Renal pelvis (tissue), 1 donor: ENCODE measurements at regions not wholly inside any gene's neighbourhood (a gene's known extent, or its start where the extent isn't known, plus 50 kb on each side); places are given as distances from the start of the nearest gene placed in this dataset.
"Not testable (repeated sequence)": the region's sequence is repeated elsewhere in the genome, so short reads cannot be mapped to it uniquely, and the experiment has no call there.

Experiments used
- DNase-seq: peaks from one replicate; pipeline ENCODE4 v3.0.0-alpha.2; 2013

DNA sequence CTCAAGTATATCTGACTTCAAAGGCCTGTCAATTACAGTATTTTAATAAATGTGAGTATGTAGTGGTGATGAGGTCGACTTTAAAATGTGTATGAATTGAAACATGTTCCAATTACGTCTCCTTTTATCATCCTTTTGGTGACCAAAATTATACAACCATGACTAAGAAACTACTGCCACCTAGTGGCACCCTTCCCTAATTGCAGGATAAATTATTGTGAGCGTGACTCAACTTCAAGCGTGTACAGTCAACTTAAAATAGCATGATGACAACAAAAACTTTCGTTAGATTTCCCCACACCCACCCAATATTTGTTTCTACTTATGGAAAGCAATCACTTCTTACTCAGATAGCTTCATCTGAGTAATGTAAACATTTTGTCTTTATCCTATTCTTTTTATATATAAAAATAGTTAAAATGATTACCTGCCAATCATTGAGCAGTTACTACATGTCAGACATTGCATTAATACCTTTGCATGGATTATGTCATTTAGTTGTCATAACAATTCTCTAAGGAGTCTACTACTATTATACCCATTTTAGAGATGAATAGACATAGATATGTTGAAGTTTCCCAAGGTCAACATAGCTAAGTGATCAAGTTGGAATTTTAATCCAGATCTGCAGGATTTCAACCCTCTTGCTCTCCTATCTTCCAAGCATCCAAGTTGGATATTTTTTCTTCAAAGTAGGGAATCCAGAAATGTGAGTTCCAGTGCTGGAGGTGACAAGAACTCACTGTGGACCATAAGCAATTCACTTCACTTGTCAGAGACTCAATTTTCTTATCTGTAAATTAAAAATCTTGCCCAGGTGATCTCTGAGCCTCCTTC, 106.0 kb downstream of the MEX3B start:
- no peak for DNase-seq

DNA sequence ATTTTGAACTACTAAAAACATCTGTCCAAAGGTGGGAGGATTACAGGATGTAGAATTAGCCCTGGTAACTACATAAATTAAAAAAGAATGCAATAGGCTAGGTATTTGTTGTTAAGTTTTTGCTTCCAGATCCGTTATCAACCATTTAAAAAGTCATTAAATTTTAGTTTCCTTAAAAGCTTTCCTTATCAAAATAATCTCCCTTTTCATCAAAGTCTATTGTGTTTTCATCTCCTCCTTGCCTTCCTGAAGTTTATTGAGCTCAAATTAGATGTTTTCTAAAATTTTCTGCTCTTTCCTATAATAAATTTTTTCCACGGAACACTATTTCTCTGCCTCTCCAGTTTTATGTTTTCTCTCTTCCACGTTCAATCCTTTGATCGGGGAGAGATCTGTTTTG, 108.6 kb downstream of the MEX3B start:
- DNase-seq: no peak

DNA sequence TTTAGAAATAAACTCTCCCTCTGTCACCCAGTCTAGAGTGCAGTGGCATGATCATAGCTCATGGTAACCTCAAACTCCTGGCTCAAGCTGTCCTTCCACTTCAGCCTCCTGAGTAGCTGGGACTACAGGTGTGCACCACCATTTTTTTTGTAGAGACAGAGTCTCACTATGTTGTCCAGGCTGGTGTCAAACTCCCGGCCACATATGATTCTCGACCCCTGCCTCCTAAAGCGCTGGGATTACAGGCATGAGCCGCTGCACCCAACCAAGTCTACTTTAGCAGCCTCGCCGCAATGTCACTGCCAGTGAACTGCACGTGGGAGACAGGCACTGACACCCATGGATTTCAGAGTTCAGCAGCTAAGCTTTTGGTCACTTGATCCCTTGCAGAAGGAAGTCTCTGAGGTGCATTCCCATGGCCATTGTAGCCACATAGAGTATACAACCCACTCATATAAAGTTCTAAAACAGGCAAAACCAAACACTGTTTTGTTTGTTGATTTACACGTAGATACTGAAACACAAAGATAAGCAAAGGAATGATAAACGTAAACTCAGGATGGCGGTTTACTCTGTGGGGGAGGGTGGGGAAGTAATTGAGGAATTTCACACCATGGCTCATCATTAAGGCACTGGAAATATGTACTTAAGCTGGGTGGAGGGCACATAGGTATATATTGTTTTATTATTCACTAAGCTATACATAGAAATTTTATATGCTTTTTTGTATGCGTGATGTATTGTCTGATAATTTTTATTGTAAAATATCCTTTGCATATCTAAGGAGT, 115.0 kb downstream of the MEX3B start:
- DNase-seq: no peak

DNA sequence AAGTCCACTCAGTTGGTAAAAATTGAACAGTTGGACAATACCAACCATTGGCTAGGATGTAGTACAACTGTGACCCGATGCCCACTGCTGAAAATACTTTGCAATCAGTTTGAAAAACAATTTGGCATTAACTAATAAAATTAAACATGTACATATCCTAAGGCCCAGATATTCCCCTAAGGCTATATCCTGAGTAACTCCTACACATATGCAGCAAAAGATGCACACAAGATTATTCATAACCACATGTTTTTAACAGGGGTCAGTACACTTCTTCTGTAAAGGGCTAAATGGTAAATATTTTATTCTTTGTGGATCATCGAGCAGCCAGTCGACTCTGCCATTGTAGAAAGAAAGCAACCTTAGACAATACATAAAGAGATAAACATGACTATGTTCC, 116.3 kb downstream of the MEX3B start:
- no peak for DNase-seq

DNA sequence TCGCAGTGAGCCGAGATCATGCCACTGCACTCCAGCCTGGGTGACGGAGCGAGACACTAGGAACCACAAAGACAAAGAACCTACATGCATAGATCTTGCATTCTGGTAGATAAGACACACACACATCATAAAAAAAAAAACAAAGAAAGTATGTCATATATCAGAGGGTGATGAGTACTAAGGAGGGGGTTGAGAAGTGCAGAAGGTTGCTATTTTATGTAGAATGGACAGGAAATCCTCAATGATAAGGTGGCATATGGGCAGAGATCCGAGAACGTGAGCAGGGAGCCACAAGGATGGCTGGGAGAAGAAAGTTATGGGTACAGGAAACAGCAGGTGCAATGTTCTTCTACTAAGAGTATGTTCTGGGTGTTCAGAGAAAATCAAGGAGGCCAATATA, 118.8 kb downstream of the MEX3B start:
- no peak for DNase-seq

DNA sequence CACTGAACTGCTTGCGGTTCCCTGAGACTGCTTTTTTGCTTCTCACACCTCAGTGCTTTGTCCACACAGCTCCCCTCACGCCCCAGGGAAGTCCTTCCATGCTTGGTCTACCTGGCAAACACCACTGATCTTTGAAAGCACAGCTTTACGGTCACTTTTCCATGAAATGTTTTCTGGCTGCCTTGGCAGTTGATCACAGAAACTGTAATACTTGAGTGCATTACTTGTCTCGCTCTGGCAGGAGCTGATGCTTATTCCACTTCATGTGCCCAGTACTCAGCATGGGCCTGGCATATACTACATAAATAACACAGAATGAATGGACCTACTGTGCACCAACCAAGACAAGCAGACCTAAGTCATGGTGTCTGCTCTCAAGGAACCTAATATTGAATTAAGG, 121.1 kb downstream of the MEX3B start:
- no peak for DNase-seq

DNA sequence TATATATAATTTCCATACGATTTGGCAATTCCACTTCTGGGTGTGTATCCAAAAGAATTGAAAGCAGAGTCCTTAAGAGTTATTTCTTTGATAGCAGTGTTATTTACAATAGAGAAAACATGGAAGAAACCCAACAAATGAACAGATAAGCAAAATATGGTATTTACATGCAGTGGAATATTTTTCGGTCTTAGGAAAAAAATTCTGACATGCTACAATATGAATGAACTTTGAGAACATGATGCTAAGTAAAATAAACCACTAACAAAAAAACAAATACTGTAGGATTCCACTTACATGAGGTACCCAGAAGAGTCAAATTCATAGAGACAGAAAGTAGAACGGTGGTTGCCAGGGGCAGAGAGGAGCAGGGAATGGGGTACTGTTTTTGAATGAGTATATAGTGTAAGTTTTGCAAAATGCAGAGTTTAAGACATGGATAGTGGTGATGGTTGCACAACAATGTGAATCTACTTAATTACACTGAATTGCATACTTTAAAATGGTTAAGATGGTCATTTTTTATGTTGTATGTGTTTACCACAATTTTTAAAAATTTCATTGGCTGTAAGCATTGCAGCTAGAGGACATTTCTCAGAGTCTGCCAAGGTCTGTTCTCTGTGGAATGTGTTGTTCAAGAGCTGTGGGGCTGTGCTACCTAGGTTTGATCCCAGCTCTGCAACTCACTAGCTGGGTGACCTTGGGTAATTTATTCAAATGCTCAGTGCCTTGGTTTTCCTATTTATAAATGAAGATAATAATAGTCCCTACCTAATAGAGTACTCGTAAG, 122.1 kb downstream of the MEX3B start:
- DNase-seq: no peak

DNA sequence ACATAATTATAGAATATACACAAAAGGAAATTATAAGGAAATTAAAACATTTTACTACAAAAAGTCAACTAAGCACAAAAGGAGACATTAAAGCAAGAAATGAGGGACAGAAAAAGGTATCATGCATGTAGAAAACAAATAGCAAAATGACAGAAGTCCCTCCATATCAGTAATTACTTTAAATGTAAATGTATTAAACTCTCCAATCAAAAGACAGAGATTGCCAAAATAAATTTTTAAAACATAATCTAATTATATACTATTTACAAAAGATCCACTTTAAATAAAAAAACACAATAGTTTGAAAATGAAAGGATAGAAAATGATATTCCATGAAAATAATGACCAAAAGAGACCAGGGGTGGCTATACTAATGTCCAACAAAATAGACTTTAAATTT, 123.7 kb downstream of the MEX3B start:
- DNase-seq: no peak

DNA sequence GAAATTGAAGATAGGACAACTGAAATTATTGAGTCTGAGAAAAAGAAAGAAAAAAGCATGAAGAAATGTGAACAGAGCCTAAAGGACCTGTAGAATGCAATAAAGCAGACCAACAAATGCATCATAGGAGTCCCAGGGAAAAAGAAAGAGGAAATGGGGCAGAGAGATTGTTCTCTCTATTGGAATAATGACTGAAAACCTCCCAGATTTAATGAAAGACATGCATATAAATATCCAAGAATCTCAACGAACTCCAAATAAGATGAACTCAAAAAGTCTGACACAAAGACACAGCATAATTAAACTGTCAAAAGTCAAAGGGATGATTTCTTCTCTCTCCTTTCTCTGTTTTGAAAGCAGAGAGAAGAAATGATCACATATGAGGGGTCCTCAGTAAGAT, 124.7 kb downstream of the MEX3B start:
- DNase-seq: no peak

DNA sequence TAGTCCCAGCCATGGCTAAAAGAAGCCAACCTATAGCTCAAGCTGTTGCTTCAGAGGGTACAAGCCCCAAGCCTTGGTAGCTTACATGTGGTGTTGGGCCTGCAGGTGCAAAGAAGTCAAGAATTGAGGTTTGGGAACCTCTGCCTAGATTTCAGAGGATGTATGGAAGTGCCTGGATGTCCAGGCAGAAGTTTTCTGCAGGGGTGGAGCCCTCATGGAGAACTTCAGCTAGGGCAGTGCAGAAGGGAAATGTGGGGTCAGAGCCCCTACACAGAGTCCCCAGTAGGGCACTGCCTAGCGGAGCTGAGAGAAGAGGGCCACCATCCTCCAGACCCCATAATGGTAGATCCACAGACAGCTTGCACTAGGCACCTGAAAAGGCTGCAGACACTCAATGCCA, 127.1 kb downstream of the MEX3B start:
- DNase-seq: not testable (repeated sequence)

DNA sequence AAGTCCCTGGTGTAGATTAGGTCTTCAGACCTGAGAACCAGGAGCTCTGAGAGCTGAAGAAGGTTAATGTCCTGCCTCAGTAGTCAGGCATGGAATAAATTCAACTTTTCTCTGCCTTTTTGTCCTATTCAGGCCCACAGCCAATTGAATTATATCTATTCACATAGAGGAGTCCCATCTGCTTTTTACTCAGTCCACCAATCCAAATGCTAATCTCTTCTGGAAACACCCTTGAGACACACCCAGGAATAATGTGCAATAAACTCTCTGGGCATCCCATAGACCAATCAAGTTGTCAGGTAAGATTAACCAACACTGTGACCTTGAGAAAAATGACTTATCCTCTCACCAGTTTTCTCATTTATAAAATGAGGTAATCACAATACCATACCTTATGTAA, 129.4 kb downstream of the MEX3B start:
- no peak for DNase-seq

DNA sequence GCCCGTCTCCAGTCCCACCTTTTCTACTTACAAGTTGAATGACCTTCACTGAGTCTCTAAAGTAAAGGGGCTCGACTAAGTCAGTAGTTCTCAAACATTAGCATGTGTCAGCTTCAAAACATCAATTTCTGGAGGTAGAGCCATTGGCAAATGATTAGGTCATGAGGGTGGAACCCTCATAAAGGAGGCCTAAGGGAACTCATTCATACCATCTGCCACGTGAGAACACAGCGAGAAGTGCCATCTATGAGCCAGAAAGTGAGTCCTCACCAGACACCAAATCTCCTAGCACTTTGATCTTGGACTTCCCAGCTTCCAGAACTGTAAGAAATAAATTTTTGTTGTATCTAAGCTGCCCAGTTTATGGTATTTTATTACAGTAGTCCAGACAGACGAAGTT, 129.8 kb downstream of the MEX3B start:
- no peak for DNase-seq

DNA sequence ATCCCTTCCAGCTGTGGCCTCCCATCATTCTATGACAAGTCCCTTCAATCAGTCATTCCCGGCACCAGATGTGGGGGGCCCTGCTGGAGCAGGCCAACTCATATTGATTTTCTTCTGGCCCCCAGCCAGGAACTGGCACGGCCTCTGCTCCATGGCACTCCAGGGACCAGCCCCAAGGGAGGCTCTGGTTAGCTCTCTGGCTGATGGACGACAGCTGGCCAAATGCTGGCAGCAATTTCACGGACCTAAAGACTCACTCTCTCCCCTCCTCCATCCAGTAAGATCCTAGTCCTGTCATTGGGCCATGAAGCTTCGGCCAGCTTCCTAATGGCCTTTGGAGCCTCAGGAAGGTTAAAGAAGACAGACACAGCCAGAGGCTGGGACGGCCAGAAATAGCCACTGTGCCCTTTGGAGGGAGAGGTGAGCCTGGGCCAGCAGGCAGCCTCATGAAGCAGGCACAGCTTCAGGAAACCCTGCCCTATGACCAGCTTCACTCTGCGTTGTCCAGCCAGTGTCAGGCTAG, 131.0 kb downstream of the MEX3B start:
- no peak for DNase-seq

DNA sequence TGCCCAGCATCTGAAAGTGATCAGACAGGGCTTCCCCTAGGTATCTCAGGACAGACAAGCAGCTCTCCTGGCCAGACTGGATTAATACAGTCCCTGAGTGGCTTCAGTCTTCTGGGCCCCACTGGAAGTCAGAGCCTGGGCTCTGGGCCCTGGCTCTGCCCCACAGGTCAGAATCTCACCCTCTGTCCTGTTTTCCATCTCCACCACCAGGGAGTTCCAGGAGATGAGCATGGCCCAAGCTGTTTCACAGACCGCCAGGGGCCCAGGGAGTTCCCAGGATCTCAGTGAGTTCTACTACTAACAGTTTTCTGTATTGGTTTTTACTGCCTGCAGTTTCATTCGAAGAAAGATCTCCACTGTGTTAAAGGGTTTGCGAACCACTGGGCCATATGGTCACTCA, 131.5 kb downstream of the MEX3B start:
- DNase-seq: no peak

DNA sequence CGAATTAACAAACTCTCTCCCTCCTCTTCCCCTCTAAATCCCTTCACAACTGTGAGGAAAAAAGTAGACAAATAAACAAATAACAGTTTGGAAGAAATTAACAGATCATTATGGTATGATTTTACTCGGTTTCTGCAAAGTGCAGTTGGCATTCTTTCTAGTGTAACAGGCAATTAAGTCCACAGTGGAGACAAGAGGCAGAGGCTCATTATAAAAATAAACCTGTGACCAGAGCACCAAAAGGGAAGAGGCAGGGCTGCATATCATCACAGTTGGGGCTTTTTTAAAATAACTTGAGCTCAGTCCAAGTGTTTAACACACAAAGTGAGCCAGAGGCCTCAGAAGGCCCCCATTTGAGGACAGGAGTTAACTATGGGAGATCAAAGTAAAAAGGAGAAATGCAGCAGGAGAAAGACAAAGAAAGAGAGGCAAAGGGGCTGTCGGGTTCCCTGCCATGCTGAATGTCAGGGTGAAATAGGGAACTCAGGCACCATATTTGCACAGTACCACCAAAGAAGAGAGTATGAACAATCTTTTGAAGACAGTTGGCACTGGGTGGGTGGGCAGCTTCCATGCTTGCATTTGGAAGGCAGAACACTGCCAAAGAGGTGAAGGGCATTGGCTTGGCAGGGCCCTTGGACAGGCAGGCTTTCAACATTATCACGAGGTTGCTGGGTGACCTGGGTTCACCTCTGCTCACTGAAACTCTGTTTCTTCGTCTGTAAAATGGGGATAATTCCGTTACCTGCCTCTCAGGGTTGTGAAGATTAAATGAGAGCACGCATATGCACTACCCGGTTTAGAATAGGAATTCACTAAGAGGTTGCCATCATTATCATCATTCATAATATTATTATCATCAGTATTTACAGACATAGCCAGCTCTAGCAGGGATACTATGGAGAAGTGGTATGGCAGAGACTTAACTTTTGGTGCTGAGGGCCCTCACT, 134.5 kb downstream of the MEX3B start:
- DNase-seq: no peak

DNA sequence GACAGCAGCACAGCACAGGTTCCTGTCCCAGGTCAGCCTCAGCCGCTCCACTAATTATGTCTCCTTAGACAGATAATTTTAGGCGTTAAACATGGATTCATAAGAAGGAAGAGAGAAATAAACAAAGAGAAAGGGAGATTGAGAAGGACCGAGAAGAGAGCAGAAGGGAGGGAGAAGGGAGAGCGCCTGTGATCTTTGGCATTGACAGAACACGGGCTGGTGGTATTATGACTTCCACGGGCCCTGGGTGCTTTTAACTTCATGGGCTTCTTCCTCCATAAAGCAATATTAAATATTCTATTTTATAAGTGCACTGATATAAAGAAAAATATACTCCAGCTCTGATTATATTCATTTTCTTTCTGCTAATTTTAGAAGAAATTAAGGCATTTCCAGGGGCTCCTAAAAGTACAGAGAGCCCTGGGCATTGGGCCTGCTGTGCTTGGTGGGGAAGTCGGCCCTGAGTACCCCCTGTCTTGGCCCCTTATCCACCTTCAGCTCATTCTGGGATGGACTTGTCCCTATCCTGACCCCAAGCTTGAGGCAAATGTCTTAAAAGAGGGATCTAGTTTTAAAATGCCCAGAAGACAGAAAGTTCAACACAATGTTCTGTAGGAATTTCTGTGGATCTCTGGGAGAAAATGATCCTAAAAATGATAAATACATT, 135.3 kb downstream of the MEX3B start:
- no peak for DNase-seq

DNA sequence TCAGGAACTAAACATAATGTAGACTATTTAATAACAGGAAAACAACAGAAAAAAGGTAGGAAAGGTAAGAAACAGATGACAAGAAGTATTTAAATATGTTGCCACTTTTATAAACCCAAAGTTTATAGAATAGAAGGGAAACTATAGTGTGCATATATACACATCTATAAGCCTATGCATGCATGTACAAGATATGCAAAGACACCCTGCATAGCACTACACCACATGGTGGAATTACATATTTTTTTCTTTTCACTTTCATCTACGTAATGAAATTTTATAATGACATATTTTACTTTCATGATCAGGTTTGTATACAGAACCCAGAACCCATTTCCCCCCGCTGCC, 136.8 kb downstream of the MEX3B start:
- DNase-seq: no peak

DNA sequence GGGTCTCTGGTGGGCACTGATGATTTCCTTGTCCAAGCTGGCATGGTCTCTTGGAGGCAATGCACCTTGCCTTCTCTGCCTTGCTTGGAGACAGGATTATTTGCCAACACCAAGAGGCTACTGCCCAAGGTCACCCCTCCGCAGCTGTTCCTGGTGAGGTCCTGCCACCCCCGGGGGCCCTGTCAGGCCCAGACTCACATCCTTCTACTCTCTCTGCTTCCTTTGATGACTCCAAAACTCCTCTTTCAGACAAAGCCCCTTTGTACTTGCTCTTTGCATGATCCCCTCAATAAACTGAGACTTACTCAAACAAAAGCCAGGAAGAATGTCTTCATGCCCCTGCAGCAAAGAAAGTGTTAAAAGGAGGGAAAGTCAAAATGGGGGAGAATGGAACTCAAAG, 137.7 kb downstream of the MEX3B start:
- DNase-seq: no peak

DNA sequence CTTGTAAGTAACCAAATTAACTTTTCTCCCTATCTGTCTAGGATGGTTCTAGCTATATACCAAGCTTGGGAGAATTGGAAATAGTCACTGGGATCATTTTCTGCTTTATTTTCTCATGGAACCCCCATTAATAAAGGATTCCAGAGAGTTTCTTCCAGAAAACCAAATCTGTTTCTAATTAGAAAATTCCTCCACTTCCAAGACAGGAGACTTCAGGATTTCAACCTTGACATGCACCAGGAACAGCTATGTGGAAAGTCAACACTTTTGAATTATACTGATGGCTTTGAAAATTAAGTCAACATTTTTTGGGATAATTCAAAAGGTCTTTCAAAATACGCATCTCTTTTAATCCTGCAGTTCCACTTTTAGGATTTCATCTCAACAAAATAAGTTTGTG, 138.3 kb downstream of the MEX3B start:
- DNase-seq: no peak

DNA sequence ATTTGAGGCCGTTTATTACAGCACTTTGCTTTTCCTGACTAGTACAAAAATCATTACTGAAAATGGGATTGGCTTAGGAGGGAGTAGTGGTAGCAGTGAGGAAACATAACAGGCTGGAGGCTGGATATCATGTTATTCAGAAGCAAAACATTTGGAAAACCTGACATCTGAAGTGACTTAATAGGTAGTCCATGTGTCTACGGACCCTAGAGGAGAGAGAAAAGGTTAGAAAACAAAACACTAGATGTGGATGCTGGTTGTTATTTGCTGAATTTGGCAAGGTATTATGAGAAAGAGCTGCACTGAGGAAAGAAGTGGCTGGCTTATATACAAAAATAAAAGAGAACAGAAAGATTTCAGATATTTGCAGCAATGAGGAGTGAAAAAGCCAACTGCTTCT, 139.9 kb downstream of the MEX3B start:
- no peak for DNase-seq

DNA sequence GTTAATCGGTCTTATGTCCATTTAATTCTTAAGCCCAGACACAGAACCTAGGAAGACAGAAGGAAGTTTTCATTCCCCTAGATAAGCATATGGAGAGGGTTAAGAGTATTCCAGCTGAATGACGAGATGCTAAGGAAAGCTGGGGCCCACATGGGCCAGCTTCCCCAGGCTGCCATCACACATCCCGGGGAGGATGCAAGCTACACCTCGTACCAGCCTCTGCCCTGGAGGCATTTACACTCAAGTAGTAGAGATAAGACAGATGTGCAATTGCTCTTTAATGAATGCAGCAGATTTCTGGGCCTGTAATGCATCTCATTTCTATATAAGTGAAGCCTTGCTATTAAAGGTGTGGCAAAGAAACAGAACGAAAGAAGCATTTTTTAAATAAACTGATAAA, 144.5 kb downstream of the MEX3B start:
- no peak for DNase-seq
